ENCODE measurements at regions not wholly inside any gene's neighbourhood (a gene's known extent, or its start where the extent isn't known, plus 50 kb on each side); places are given as distances from the start of the nearest gene placed in this dataset.

DNA sequence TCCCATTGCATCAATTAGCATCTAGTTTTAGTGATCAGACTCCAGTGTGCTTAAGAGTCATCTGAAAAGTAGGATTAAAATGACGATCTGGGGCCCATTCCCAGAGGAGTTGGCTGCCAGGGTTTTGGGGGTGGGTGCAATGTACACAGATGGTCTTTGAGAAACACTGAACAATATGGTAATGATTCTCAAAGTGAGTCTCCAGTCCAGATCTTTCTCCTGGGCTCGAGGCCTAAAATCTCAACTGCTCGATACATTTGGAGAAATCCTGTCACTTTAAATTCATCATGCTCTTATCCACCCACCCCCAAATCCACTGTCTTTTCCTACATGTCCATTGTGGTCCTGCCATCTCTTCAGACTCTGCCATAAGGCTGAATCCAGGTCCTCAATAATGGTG lies 80.7 kb upstream of the MYLIP start:
- Histone ChIP-seq H3K27me3 (ENCODE audit: control insufficient read depth, insufficient read depth, low read length) (no peaks in the 10 kb centered on the region), H3K9me3 (ENCODE audit: control insufficient read depth, low read length) (no peaks in the 10 kb centered on the region), H2AFZ (no peak overlapping the region), H3K4me2 (ENCODE audit: low read length) (no peak overlapping the region), H3K27ac (no peak overlapping the region), H3K79me2 (no peaks in the 10 kb centered on the region), H3K4me1 (no peaks in the 10 kb centered on the region), H3K4me3 (ENCODE audit: low read depth, low read length) (no peak overlapping the region), H3K36me3 (ENCODE audit: control insufficient read depth, insufficient read depth, low read length) (no peaks in the 10 kb centered on the region), H3K9ac (no peak overlapping the region)
- TF ChIP-seq, protein P1, sequence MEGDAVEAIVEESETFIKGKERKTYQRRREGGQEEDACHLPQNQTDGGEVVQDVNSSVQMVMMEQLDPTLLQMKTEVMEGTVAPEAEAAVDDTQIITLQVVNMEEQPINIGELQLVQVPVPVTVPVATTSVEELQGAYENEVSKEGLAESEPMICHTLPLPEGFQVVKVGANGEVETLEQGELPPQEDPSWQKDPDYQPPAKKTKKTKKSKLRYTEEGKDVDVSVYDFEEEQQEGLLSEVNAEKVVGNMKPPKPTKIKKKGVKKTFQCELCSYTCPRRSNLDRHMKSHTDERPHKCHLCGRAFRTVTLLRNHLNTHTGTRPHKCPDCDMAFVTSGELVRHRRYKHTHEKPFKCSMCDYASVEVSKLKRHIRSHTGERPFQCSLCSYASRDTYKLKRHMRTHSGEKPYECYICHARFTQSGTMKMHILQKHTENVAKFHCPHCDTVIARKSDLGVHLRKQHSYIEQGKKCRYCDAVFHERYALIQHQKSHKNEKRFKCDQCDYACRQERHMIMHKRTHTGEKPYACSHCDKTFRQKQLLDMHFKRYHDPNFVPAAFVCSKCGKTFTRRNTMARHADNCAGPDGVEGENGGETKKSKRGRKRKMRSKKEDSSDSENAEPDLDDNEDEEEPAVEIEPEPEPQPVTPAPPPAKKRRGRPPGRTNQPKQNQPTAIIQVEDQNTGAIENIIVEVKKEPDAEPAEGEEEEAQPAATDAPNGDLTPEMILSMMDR (IDR thresholded peaks at IDR 0.05): no peak

DNA sequence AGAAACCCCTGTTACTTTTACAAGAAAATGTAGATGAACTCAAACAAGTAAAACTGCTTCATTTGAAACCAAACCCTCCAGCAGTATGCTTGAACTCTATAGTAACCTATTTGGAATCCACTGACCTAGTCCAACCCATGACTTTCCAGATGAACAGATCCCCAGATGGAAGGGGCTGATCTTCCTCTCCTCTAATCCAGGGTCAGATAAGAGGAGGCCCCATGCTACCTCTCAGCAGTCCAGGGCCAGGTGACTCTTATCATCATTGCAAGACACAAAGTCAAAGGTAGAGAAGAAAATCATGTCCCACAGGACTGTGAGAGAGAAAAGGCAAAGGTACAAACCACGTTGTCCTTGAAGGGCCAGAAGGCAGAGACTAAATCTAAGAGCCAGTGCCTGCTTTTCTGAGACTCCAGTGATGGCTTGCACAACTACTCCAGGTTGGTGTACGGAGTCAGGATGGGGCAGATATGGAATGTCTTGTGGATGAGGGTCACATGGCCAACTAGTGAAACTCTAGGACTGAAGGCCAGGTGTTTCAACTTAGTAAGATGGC lies 81.4 kb upstream of the MYLIP start:
- TF ChIP-seq, protein P1 (IDR thresholded peaks at IDR 0.05): no peak
- Histone ChIP-seq H3K4me3 (ENCODE audit: low read depth, low read length) (no peak overlapping the region), H2AFZ (no peak overlapping the region)

DNA sequence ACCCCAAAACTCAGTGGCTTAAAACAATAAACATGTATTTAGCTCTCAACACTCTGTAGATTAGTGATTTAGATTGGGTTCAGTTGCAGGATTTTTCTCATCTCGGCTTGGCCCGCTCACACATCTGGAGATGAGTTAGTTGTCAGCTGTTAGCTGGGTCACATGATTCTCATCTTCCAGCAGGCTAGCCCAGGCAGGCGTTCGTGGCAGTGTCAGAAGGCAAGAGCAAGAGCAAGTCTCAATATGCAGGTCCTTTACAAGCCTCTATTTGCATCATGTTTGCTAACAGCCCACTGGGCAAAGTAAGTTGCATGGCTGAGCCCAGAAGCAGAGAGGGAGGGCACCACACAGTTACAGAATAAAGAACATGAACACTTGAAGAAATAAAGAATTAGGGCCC lies 83.6 kb upstream of the MYLIP start:
- no peaks in the 10 kb centered on the region for H3K4me1 ChIP-seq
- no peak overlapping the region for H3K4me3 ChIP-seq (ENCODE audit: low read depth, low read length)
- H3K4me2 ChIP-seq (ENCODE audit: low read length): no peak overlapping the region
- no peak overlapping the region for H2AFZ ChIP-seq
- no peaks in the 10 kb centered on the region for H3K79me2 ChIP-seq
- no peaks in the 10 kb centered on the region for H3K36me3 ChIP-seq (ENCODE audit: control insufficient read depth, insufficient read depth, low read length)
- TF ChIP-seq, protein P1 (IDR thresholded peaks at IDR 0.05): no peak
- H3K27ac ChIP-seq: no peak overlapping the region
- H3K9ac ChIP-seq: no peak overlapping the region
- H3K9me3 ChIP-seq (ENCODE audit: control insufficient read depth, low read length): no peaks in the 10 kb centered on the region
- H3K27me3 ChIP-seq (ENCODE audit: control insufficient read depth, insufficient read depth, low read length): no peaks in the 10 kb centered on the region

More for the DNA sequence above, 81.4 kb upstream of the MYLIP start:
- Histone ChIP-seq H3K4me2 (ENCODE audit: low read length) (no peak overlapping the region), H3K9ac (no peak overlapping the region), H3K79me2 (no peaks in the 10 kb centered on the region), H3K27ac (no peak overlapping the region), H3K4me1 (no peaks in the 10 kb centered on the region), H3K27me3 (ENCODE audit: control insufficient read depth, insufficient read depth, low read length) (no peaks in the 10 kb centered on the region), H3K9me3 (ENCODE audit: control insufficient read depth, low read length) (no peaks in the 10 kb centered on the region), H3K36me3 (ENCODE audit: control insufficient read depth, insufficient read depth, low read length) (no peaks in the 10 kb centered on the region)

DNA sequence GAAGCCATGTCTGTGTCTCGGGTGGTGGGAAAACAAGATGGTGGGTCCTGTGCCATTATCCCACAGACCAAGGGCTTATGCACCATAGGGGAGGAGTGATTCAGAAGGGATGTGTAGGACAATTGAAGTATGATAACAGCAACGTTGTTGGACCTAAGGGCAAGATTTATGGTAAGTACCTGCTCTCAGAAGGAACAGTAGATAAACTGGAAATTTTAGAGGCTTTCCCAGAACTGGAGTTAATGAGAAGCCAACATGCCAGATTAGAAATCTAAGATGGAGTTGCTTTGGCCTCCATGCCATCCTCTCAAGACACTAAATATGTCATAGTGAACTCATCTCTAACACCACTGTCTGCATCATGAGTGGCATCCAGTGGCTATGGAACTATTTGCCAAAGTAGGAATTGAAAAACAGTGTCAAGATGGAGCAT lies 84.7 kb upstream of the MYLIP start:
- H3K4me3 ChIP-seq (ENCODE audit: low read depth, low read length): no peak overlapping the region
- no peak overlapping the region for H2AFZ ChIP-seq
- H3K79me2 ChIP-seq: no peaks in the 10 kb centered on the region
- H3K27me3 ChIP-seq (ENCODE audit: control insufficient read depth, insufficient read depth, low read length): no peaks in the 10 kb centered on the region
- no peaks in the 10 kb centered on the region for H3K9me3 ChIP-seq (ENCODE audit: control insufficient read depth, low read length)
- TF ChIP-seq, protein P1 (IDR thresholded peaks at IDR 0.05): no peak
- H3K36me3 ChIP-seq (ENCODE audit: control insufficient read depth, insufficient read depth, low read length): no peaks in the 10 kb centered on the region
- no peak overlapping the region for H3K27ac ChIP-seq
- H3K4me1 ChIP-seq: no peaks in the 10 kb centered on the region
- no peak overlapping the region for H3K4me2 ChIP-seq (ENCODE audit: low read length)
- H3K9ac ChIP-seq: no peak overlapping the region

Measured in parathyroid adenoma (tissue), 2 donors.